ENCODE measurements at regions not wholly inside any gene's neighbourhood (a gene's known extent, or its start where the extent isn't known, plus 50 kb on each side); places are given as distances from the start of the nearest gene placed in this dataset.

- TF ChIP-seq SMC3 (conservative IDR thresholded peaks at IDR 0.05; ENCODE audit: poor library complexity) (no peak), CTCF (IDR thresholded peaks at IDR 0.05; ENCODE audit: poor library complexity, severe bottlenecking) (no peak)
These were observed 640.1 kb downstream of the EPHA4 start for GRCh38 chr2:220932041-220932440.
